22Rv1 (cell line): ENCODE measurements at regions not wholly inside any gene's neighbourhood (a gene's known extent, or its start where the extent isn't known, plus 50 kb on each side); places are given as distances from the start of the nearest gene placed in this dataset.

Source experiments
- H3K27ac ChIP-seq: fragments of 450-650 bp; 2 replicates; pipeline ENCODE4 v1.5.1; 2017
- ZFX ChIP-seq: fragments of 450-650 bp; IDR thresholded peaks from 2 replicates; pipeline ENCODE4 v1.6.1; 2017; ENCODE audit warnings: antibody characterized with exemption, borderline replicate concordance
- TF ChIP-seq, protein P1 (sequence below): fragments of 450-650 bp; IDR thresholded peaks from 2 replicates; pipeline ENCODE4 v1.5.1; 2017; ENCODE audit warnings: mild to moderate bottlenecking

DNA sequence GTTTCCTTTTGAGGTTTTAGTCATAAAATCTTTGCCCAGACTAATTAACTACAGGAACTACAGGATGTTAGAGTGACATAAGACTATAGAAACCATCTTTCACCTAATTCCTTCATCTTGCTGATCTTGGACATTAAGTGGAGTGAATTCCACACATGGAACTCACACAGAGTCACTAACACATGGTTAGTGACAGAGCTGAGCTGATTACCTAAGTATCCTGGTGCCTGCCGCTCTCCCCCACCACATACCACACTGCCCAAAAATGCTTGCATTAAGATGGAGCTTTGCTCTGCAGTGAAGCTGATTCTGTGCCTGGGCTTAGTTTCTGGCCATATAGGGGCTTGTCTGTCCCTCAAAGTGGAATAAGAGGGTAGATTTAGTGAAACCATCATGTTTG lies 332.9 kb upstream of the NT5C1B start:
- H3K27ac ChIP-seq: no peak overlapping the region
- TF ChIP-seq, protein P1, sequence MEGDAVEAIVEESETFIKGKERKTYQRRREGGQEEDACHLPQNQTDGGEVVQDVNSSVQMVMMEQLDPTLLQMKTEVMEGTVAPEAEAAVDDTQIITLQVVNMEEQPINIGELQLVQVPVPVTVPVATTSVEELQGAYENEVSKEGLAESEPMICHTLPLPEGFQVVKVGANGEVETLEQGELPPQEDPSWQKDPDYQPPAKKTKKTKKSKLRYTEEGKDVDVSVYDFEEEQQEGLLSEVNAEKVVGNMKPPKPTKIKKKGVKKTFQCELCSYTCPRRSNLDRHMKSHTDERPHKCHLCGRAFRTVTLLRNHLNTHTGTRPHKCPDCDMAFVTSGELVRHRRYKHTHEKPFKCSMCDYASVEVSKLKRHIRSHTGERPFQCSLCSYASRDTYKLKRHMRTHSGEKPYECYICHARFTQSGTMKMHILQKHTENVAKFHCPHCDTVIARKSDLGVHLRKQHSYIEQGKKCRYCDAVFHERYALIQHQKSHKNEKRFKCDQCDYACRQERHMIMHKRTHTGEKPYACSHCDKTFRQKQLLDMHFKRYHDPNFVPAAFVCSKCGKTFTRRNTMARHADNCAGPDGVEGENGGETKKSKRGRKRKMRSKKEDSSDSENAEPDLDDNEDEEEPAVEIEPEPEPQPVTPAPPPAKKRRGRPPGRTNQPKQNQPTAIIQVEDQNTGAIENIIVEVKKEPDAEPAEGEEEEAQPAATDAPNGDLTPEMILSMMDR: no peak
- no peak for TF ChIP-seq ZFX

DNA sequence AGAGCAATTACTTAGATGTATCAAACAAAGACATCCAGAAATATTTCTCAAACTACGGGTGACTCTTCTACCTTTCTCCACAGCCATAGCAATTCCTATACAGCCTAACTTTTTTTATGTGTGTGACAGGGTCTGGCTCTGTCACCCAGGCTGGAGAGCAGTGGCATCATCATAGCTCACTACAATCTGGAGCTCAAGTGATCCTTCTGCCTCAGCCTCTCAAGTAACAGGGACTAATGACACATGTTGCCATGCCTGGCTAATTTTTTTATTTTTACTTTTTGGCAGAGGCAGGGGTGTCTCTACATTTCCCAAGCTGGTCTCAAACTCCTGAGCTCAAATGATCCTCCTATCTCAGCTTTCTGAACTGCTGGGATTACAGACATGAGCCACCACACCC lies 328.9 kb upstream of the NT5C1B start:
- no peak overlapping the region for H3K27ac ChIP-seq
- TF ChIP-seq, protein P1: no peak
- no peak for TF ChIP-seq ZFX

DNA sequence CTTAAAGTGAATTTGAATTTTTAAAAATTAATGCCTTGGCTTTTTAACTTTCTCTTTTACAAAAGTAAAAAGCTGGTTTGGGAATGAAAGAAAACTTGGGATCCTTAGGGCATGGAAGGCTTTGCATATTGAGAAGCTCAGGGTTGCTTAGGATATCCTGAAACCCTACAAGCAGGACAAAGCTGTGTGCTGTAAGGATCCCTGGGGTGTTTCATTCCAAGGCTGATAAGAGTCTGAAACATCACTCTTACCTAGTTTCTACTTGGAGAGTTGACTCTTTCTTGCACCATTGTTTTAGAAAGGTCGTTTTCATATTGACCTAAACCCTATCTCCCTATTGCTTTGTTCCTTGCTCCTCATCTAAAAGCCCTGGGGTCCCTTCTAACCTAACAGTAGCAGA lies 325.9 kb upstream of the NT5C1B start:
- H3K27ac ChIP-seq: no peak overlapping the region
- no peak for TF ChIP-seq ZFX
- TF ChIP-seq, protein P1: no peak

DNA sequence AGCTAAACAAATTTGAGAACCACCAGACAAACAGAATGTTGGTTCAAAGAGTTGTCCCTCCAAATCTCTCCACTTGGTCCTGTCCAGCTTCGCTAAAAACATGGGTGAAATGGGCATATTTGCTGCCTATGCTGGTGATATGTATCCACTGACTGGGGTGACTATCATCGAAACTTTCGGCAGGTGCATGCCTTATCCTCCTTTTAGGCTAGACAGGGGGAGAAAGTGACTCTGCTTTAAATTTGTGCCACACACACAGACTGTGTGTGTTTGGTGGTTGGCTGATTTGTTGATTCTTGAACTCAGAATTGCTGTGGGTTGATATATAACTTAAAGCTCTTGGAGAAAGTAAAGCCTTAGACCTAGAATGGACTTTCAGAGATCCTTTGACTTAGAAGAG lies 324.1 kb upstream of the NT5C1B start:
- no peak for TF ChIP-seq ZFX
- TF ChIP-seq, protein P1: no peak
- H3K27ac ChIP-seq: no peak overlapping the region

DNA sequence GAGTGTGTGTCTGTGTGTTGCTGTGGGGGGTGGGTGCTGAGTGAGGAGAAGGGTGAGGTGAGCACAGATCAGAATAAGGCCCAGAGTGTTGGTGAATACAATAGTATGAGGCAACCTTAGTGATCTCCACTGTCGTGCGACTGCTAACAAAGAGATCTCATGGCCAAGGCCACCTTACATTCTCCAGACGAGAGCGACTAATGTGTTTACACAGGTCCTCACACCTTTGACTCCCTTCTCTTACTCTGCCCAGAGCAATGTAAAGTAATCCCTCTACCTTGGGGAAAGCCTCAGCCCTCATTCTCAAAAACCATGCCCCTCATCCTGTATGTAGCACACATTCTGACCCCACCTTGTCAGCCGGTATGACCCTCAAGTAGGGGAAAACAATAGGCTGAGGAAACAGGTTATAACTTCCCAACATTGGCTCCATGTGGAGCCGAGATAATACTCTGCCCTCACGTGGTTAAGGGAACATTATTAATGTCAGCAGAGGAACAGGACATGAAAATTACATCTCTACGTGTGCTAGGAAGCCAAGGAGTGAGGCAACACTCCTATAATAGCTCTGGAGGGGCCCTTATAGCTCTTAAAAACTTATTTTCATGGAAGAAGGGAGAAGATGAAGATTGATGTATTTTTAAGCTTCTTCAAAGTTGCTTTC lies 323.0 kb upstream of the NT5C1B start:
- H3K27ac ChIP-seq: no peak overlapping the region
- TF ChIP-seq, protein P1: no peak
- TF ChIP-seq ZFX: no peak

DNA sequence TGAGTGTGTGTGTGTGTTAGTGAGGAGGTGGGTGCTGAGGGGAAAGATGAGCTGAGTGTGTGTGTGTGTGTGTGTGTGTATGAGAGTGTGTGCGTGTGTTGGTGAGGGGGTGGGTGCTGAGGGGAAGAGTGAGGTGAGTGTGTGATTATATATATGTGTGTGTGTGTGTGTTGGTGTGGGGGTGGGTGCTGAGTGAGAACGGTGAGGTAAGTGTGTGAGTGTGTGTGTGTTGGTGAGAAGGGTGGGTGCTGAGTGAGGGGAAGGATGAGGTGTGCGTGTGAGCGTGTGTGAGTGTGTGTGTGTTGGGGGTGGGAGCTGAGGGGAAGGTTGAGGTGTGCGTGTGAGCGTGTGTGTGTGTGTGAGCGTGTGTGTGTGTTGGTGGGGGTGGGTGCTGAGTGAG lies 322.0 kb upstream of the NT5C1B start:
- TF ChIP-seq, protein P1: no peak
- no peak for TF ChIP-seq ZFX
- no peak overlapping the region for H3K27ac ChIP-seq

DNA sequence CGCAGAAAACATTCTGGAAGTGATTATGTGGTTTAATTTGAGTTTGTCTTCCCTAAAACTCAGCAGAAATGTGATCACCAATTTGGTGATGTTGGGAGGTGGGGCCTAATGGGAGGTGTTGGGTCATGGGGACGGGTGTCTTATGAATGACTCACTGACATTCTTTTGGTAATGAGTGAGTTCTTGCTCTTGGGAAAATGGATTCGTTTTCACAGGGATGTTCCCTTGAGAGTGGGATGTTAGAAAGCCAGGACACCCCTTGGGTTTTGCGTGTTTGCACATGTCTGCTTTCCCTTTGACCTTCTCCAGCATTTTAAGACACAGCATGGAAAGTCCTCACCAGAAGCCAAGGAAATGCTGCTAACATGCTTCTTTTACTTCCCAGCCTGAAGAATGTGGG lies 321.5 kb upstream of the NT5C1B start:
- H3K27ac ChIP-seq: no peak overlapping the region
- no peak for TF ChIP-seq ZFX

DNA sequence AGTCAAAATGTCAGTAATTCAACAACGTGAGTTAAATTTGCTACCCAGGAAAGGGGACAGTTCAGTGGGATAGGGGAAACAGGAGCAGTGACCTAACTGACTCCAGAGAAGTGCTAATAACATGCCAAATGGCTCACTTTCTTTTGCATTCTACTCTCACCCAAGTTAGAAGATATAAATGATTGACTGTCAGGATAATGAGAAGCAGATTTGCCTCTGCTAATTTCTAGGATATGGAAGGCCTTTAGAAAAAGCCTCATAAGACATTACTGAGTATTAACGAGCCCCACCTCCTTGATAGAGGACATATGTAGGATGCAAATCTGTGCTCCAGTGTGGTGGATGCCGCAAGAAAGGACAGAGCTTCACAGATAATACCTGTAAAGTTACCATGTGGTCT lies 318.6 kb upstream of the NT5C1B start:
- no peak for TF ChIP-seq ZFX
- TF ChIP-seq, protein P1: no peak
- no peak overlapping the region for H3K27ac ChIP-seq
